Tibial nerve (tissue), 4 donors: ENCODE measurements at regions not wholly inside any gene's neighbourhood (a gene's known extent, or its start where the extent isn't known, plus 50 kb on each side); places are given as distances from the start of the nearest gene placed in this dataset.
"Not testable (repeated sequence)": the region's sequence is repeated elsewhere in the genome, so short reads cannot be mapped to it uniquely, and the experiment has no call there.

Experiments used
- DNase-seq, 2 donors: peaks; one replicate each; pipeline ENCODE4 v3.0.0-alpha.2; 2019; ENCODE audit warnings: low spot score in 2 of 2
- H3K27ac ChIP-seq, 4 donors: fragments of 200-600 bp; sonication (generic) in 3 of 4; one replicate each; pipeline ENCODE4 v1.5.1; 2017 to 2019; ENCODE audit warnings: mild to moderate bottlenecking in 1 of 4
- H3K27me3 ChIP-seq, 2 donors: fragments of 200-600 bp; sonication (generic) in 1 of 2; one replicate each; pipeline versions ENCODE4 v1.5.1 to v1.6.0; 2017 to 2019
- H3K36me3 ChIP-seq, 3 donors: fragments of 200-600 bp; sonication (generic); one replicate each; pipeline ENCODE4 v1.5.1; 2018 to 2019
- H3K4me1 ChIP-seq, 4 donors: fragments of 200-600 bp; sonication (generic) in 3 of 4; one replicate each; pipeline ENCODE4 v1.5.1; 2017 to 2019
- H3K4me3 ChIP-seq, 4 donors: fragments of 200-600 bp; sonication (generic) in 3 of 4; one replicate each; pipeline ENCODE4 v1.5.1; 2017 to 2019; ENCODE audit warnings: mild to moderate bottlenecking in 1 of 4, moderate library complexity in 1 of 4
- H3K9me3 ChIP-seq, 4 donors: fragments of 200-600 bp; sonication (generic) in 3 of 4; one replicate each; pipeline ENCODE4 v1.5.1; 2017 to 2019
- CTCF ChIP-seq, 5 experiments: fragments of 200-600 bp in 3 of 5; fragments of 450-650 bp in 2 of 5; sonication (generic) in 3 of 5; IDR thresholded peaks; one replicate each; pipeline ENCODE4 v1.5.1; 2016 to 2019; ENCODE audit warnings: antibody characterized with exemption in 5 of 5, mild to moderate bottlenecking in 3 of 5, moderate library complexity in 2 of 5
- EP300 ChIP-seq, 2 donors: sonication (generic); formaldehyde crosslinking; IDR thresholded peaks; one replicate each; pipeline ENCODE4 v1.6.1; 2017; ENCODE audit warnings: antibody characterized with exemption in 2 of 2, mild to moderate bottlenecking in 1 of 2
- POLR2A ChIP-seq, 2 donors: fragments of 450-650 bp; IDR thresholded peaks; one replicate each; pipeline ENCODE4 v1.6.1; 2017; ENCODE audit warnings: antibody characterized with exemption in 2 of 2, mild to moderate bottlenecking in 2 of 2, moderate library complexity in 2 of 2
- WGBS, 2 donors: methylation state at CpG; one replicate each; pipeline ENCODE4 v1.1.5; 2018; 5-methylcytosine and 5-hydroxymethylcytosine counted together

GRCh38 chr5:89307972-89308371, 425.0 kb upstream of the MEF2C start:
- no peak for TF ChIP-seq POLR2A (IDR thresholded peaks at IDR 0.05)
- TF ChIP-seq EP300 (IDR thresholded peaks at IDR 0.05): no peak
- no peak for TF ChIP-seq CTCF (IDR thresholded peaks at IDR 0.05)
- H3K4me3 ChIP-seq: no peak overlapping the region
- H3K27me3 ChIP-seq: no peaks in the 10 kb centered on the region
- H3K4me1 ChIP-seq: no peaks in the 10 kb centered on the region
- 76 to 98% methylated on average over 1 of the region's 1 CpG for WGBS, 2 donors
- no peak for DNase-seq
- no peaks in the 10 kb centered on the region for H3K9me3 ChIP-seq
- no peak overlapping the region for H3K27ac ChIP-seq
- no peaks in the 10 kb centered on the region for H3K36me3 ChIP-seq

- not testable (repeated sequence) for DNase-seq, H3K4me3 ChIP-seq, H3K36me3 ChIP-seq, H3K27me3 ChIP-seq, H3K27ac ChIP-seq, H3K9me3 ChIP-seq, H3K4me1 ChIP-seq
- 97 to 98% methylated on average over 2 of the region's 2 CpGs for WGBS, 2 donors
Observed at GRCh38 chr5:89307141-89307540, 424.2 kb upstream of the MEF2C start.

GRCh38 chr5:89303033-89303480, 420.1 kb upstream of the MEF2C start:
- H3K9me3 ChIP-seq: no peaks in the 10 kb centered on the region
- TF ChIP-seq EP300 (IDR thresholded peaks at IDR 0.05) (peak in 1 of 2 donors; percentile 63), CTCF (IDR thresholded peaks at IDR 0.05) (no peak), POLR2A (IDR thresholded peaks at IDR 0.05) (no peak)
- no peaks in the 10 kb centered on the region for H3K36me3 ChIP-seq
- no peak overlapping the region for H3K27ac ChIP-seq
- no peaks in the 10 kb centered on the region for H3K4me1 ChIP-seq
- DNase-seq: no peak
- 77 to 84% methylated on average over 4 of the region's 4 CpGs for WGBS, 2 donors
- H3K4me3 ChIP-seq: no peak overlapping the region
- H3K27me3 ChIP-seq: no peaks in the 10 kb centered on the region

GRCh38 chr5:89302102-89302891, 419.3 kb upstream of the MEF2C start:
- Histone ChIP-seq H3K27me3 (no peaks in the 10 kb centered on the region), H3K27ac (no peak overlapping the region), H3K4me1 (no peaks in the 10 kb centered on the region), H3K36me3 (no peaks in the 10 kb centered on the region), H3K4me3 (no peak overlapping the region), H3K9me3 (no peaks in the 10 kb centered on the region)
- whole genome bisulfite sequencing, 2 donors: 91% methylated on average over 5 of the region's 5 CpGs
- TF ChIP-seq CTCF (IDR thresholded peaks at IDR 0.05) (no peak), EP300 (IDR thresholded peaks at IDR 0.05) (no peak), POLR2A (IDR thresholded peaks at IDR 0.05) (no peak)
- DNase-seq: no peak

- WGBS, 2 donors: 73 to 78% methylated on average over 6 of the region's 6 CpGs
Observed at GRCh38 chr5:89301321-89302025, 418.5 kb upstream of the MEF2C start.

More at GRCh38 chr5:89301321-89302025, 418.5 kb upstream of the MEF2C start:
- H3K4me3 ChIP-seq: no peak overlapping the region
- H3K27me3 ChIP-seq: no peaks in the 10 kb centered on the region
- no peak for DNase-seq
- TF ChIP-seq CTCF (IDR thresholded peaks at IDR 0.05): no peak
- TF ChIP-seq POLR2A (IDR thresholded peaks at IDR 0.05): no peak
- no peak for TF ChIP-seq EP300 (IDR thresholded peaks at IDR 0.05)
- H3K27ac ChIP-seq: peak overlapping the region in 1 of 4 donors; percentile 8
- H3K9me3 ChIP-seq: no peaks in the 10 kb centered on the region
- H3K4me1 ChIP-seq: no peaks in the 10 kb centered on the region
- H3K36me3 ChIP-seq: no peaks in the 10 kb centered on the region
